GM23338 (cell line): ENCODE measurements at regions not wholly inside any gene's neighbourhood (a gene's known extent, or its start where the extent isn't known, plus 50 kb on each side); places are given as distances from the start of the nearest gene placed in this dataset.

Source experiments
- ATAC-seq: fragments of 200-7000 bp; cut with Tn5 transposase; 3 replicates; pipeline ENCODE4 v1.9.1; 2020
- DNase-seq: peaks from one replicate; pipeline ENCODE4 v3.0.0-alpha.2; 2015; ENCODE audit warnings: low spot score
- H2AFZ ChIP-seq: fragments of 200-600 bp; sonication (generic); 2 replicates; pipeline ENCODE4 v1.8.0; 2016; ENCODE audit warnings: antibody characterized with exemption, mild to moderate bottlenecking, moderate library complexity
- H3F3A ChIP-seq: fragments of 200-600 bp; sonication (generic); replicated peaks from 2 replicates; pipeline ENCODE4 v1.8.0; 2017; ENCODE audit warnings: antibody characterized with exemption, mixed run types, low read depth
- H3K27ac ChIP-seq: fragments of 200-600 bp; sonication (generic); 2 replicates; pipeline ENCODE4 v1.6.1; 2016; ENCODE audit warnings: low read depth
- H3K27me3 ChIP-seq: fragments of 200-600 bp; sonication (generic); 2 replicates; pipeline ENCODE4 v1.8.0; 2016; ENCODE audit warnings: mild to moderate bottlenecking, mixed run types, moderate library complexity; ENCODE audit not compliant: insufficient read depth
- H3K36me3 ChIP-seq: fragments of 200-600 bp; sonication (generic); 2 replicates; pipeline ENCODE4 v1.8.0; 2016; ENCODE audit warnings: mild to moderate bottlenecking; ENCODE audit not compliant: insufficient read depth
- H3K4me1 ChIP-seq: fragments of 200-600 bp; sonication (generic); 2 replicates; pipeline ENCODE4 v1.8.0; 2016; ENCODE audit warnings: mild to moderate bottlenecking, moderate library complexity; ENCODE audit not compliant: insufficient read depth
- H3K4me2 ChIP-seq: fragments of 200-600 bp; sonication (generic); 2 replicates; pipeline ENCODE4 v1.7.1; 2017; ENCODE audit warnings: mixed run types
- H3K4me3 ChIP-seq: fragments of 200-600 bp; sonication (generic); 2 replicates; pipeline ENCODE4 v1.6.1; 2016; ENCODE audit warnings: mixed run types
- H3K79me2 ChIP-seq: fragments of 200-600 bp; sonication (generic); replicated peaks from 2 replicates; pipeline ENCODE4 v1.8.0; 2017; ENCODE audit warnings: mild to moderate bottlenecking; ENCODE audit not compliant: insufficient read depth
- H3K9me2 ChIP-seq: fragments of 200-600 bp; sonication (generic); 2 replicates; pipeline ENCODE4 v1.8.0; 2017; ENCODE audit not compliant: insufficient read depth
- H4K20me1 ChIP-seq: fragments of 200-600 bp; sonication (generic); replicated peaks from 2 replicates; pipeline ENCODE4 v1.8.0; 2017; ENCODE audit warnings: mild to moderate bottlenecking; ENCODE audit not compliant: insufficient read depth
- H3K27ac Mint-ChIP-seq: 2 replicates; pipeline ENCODE4 v1.8.0; 2020; ENCODE audit warnings: inconsistent platforms, mild to moderate bottlenecking, moderate library complexity, mixed read lengths
- H3K27me3 Mint-ChIP-seq: 3 replicates; pipeline ENCODE4 v1.8.0; 2022; ENCODE audit warnings: low read depth, mild to moderate bottlenecking, moderate library complexity, mixed read lengths, inconsistent platforms; ENCODE audit not compliant: insufficient read depth, poor library complexity
- H3K36me3 Mint-ChIP-seq: 3 replicates; pipeline ENCODE4 v1.8.0; 2021; ENCODE audit warnings: low read depth, mild to moderate bottlenecking, inconsistent platforms, moderate library complexity, mixed read lengths
- H3K4me1 Mint-ChIP-seq: 3 replicates; pipeline ENCODE4 v1.8.0; 2020; ENCODE audit warnings: mild to moderate bottlenecking, inconsistent platforms, mixed read lengths
- H3K4me3 Mint-ChIP-seq: 3 replicates; pipeline ENCODE4 v1.8.0; 2021; ENCODE audit warnings: moderate library complexity, mild to moderate bottlenecking, inconsistent platforms, mixed read lengths
- H3K9me3 Mint-ChIP-seq: 3 replicates; pipeline ENCODE4 v1.8.0; 2020; ENCODE audit warnings: moderate library complexity, mild to moderate bottlenecking, inconsistent platforms, mixed read lengths
- CREB1 ChIP-seq: fragments of 250-450 bp; sonication (Bioruptor Pico); IDR thresholded peaks from 2 replicates; pipeline ENCODE4 v1.5.0; 2020; ENCODE audit warnings: low read depth, mild to moderate bottlenecking, moderate library complexity
- EZH2 ChIP-seq: fragments of 200-600 bp; sonication (generic); IDR thresholded peaks from one replicate; pipeline ENCODE4 v1.8.0; 2017; ENCODE audit warnings: antibody characterized with exemption, mild to moderate bottlenecking, low read depth; ENCODE audit not compliant: unreplicated experiment
- EZH2phosphoT487 ChIP-seq: fragments of 200-600 bp; sonication (generic); IDR thresholded peaks from one replicate; pipeline ENCODE4 v1.8.1; 2018; ENCODE audit warnings: antibody characterized with exemption; ENCODE audit not compliant: unreplicated experiment
- JUNB ChIP-seq: IDR thresholded peaks from one replicate; pipeline ENCODE4 v1.6.1; 2016; ENCODE audit warnings: antibody characterized with exemption; ENCODE audit not compliant: unreplicated experiment
- POLR2AphosphoS5 ChIP-seq: IDR thresholded peaks from 2 replicates; pipeline ENCODE4 v1.6.1; 2016; ENCODE audit warnings: antibody characterized with exemption, low read depth
- STAT1 ChIP-seq: IDR thresholded peaks from one replicate; pipeline ENCODE4 v1.6.1; 2016; ENCODE audit warnings: antibody characterized with exemption; ENCODE audit not compliant: unreplicated experiment
- TF ChIP-seq, protein P1 (sequence below): IDR thresholded peaks from one replicate; pipeline ENCODE4 v1.6.1; 2018; ENCODE audit warnings: antibody characterized with exemption; ENCODE audit not compliant: unreplicated experiment
- TF ChIP-seq, protein P2 (sequence below): IDR thresholded peaks from 2 replicates; pipeline ENCODE4 v1.6.1; 2016; ENCODE audit warnings: antibody characterized with exemption
- TF ChIP-seq, protein P3 (sequence below): fragments of 250-450 bp; sonication (Bioruptor Pico); IDR thresholded peaks from 2 replicates; pipeline ENCODE4 v1.5.0; 2020; ENCODE audit warnings: mild to moderate bottlenecking, moderate library complexity

DNA sequence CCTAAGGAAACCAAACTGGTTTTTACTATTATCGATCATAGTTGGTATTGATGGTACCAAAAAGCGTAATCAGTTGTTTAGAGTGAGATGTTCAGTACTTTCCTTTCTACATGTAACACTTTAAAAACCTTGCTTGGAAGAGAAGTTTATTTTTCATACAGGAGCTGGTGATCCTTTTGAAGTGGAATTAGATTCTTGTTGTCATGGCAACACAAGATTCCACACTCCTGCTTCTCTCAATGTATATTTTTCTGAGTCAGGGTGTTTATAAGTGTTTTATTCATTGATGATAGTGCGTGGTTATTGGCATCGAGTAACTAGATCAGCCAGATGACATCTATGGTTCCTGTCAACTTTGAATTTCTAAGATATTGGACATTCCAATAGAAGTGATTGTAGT, 181.1 kb upstream of the CHD1 start:
- H3F3A ChIP-seq, result no peaks in the 10 kb centered on the region
- no peak overlapping the region for H3K4me3 ChIP-seq
- no peaks in the 10 kb centered on the region for H3K36me3 Mint-ChIP-seq
- H3K27me3 ChIP-seq, result no peaks in the 10 kb centered on the region
- H4K20me1 ChIP-seq, result no peaks in the 10 kb centered on the region
- TF ChIP-seq STAT1 (no peak), EZH2 (no peak), EZH2phosphoT487 (no peak), CREB1 (CRISPR knock-in tag) (no peak), POLR2AphosphoS5 (no peak), JUNB (no peak)
- TF ChIP-seq, protein P1, sequence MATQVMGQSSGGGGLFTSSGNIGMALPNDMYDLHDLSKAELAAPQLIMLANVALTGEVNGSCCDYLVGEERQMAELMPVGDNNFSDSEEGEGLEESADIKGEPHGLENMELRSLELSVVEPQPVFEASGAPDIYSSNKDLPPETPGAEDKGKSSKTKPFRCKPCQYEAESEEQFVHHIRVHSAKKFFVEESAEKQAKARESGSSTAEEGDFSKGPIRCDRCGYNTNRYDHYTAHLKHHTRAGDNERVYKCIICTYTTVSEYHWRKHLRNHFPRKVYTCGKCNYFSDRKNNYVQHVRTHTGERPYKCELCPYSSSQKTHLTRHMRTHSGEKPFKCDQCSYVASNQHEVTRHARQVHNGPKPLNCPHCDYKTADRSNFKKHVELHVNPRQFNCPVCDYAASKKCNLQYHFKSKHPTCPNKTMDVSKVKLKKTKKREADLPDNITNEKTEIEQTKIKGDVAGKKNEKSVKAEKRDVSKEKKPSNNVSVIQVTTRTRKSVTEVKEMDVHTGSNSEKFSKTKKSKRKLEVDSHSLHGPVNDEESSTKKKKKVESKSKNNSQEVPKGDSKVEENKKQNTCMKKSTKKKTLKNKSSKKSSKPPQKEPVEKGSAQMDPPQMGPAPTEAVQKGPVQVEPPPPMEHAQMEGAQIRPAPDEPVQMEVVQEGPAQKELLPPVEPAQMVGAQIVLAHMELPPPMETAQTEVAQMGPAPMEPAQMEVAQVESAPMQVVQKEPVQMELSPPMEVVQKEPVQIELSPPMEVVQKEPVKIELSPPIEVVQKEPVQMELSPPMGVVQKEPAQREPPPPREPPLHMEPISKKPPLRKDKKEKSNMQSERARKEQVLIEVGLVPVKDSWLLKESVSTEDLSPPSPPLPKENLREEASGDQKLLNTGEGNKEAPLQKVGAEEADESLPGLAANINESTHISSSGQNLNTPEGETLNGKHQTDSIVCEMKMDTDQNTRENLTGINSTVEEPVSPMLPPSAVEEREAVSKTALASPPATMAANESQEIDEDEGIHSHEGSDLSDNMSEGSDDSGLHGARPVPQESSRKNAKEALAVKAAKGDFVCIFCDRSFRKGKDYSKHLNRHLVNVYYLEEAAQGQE, result no peak
- TF ChIP-seq, protein P2, sequence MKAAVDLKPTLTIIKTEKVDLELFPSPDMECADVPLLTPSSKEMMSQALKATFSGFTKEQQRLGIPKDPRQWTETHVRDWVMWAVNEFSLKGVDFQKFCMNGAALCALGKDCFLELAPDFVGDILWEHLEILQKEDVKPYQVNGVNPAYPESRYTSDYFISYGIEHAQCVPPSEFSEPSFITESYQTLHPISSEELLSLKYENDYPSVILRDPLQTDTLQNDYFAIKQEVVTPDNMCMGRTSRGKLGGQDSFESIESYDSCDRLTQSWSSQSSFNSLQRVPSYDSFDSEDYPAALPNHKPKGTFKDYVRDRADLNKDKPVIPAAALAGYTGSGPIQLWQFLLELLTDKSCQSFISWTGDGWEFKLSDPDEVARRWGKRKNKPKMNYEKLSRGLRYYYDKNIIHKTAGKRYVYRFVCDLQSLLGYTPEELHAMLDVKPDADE, result no peak
- TF ChIP-seq, protein P3, sequence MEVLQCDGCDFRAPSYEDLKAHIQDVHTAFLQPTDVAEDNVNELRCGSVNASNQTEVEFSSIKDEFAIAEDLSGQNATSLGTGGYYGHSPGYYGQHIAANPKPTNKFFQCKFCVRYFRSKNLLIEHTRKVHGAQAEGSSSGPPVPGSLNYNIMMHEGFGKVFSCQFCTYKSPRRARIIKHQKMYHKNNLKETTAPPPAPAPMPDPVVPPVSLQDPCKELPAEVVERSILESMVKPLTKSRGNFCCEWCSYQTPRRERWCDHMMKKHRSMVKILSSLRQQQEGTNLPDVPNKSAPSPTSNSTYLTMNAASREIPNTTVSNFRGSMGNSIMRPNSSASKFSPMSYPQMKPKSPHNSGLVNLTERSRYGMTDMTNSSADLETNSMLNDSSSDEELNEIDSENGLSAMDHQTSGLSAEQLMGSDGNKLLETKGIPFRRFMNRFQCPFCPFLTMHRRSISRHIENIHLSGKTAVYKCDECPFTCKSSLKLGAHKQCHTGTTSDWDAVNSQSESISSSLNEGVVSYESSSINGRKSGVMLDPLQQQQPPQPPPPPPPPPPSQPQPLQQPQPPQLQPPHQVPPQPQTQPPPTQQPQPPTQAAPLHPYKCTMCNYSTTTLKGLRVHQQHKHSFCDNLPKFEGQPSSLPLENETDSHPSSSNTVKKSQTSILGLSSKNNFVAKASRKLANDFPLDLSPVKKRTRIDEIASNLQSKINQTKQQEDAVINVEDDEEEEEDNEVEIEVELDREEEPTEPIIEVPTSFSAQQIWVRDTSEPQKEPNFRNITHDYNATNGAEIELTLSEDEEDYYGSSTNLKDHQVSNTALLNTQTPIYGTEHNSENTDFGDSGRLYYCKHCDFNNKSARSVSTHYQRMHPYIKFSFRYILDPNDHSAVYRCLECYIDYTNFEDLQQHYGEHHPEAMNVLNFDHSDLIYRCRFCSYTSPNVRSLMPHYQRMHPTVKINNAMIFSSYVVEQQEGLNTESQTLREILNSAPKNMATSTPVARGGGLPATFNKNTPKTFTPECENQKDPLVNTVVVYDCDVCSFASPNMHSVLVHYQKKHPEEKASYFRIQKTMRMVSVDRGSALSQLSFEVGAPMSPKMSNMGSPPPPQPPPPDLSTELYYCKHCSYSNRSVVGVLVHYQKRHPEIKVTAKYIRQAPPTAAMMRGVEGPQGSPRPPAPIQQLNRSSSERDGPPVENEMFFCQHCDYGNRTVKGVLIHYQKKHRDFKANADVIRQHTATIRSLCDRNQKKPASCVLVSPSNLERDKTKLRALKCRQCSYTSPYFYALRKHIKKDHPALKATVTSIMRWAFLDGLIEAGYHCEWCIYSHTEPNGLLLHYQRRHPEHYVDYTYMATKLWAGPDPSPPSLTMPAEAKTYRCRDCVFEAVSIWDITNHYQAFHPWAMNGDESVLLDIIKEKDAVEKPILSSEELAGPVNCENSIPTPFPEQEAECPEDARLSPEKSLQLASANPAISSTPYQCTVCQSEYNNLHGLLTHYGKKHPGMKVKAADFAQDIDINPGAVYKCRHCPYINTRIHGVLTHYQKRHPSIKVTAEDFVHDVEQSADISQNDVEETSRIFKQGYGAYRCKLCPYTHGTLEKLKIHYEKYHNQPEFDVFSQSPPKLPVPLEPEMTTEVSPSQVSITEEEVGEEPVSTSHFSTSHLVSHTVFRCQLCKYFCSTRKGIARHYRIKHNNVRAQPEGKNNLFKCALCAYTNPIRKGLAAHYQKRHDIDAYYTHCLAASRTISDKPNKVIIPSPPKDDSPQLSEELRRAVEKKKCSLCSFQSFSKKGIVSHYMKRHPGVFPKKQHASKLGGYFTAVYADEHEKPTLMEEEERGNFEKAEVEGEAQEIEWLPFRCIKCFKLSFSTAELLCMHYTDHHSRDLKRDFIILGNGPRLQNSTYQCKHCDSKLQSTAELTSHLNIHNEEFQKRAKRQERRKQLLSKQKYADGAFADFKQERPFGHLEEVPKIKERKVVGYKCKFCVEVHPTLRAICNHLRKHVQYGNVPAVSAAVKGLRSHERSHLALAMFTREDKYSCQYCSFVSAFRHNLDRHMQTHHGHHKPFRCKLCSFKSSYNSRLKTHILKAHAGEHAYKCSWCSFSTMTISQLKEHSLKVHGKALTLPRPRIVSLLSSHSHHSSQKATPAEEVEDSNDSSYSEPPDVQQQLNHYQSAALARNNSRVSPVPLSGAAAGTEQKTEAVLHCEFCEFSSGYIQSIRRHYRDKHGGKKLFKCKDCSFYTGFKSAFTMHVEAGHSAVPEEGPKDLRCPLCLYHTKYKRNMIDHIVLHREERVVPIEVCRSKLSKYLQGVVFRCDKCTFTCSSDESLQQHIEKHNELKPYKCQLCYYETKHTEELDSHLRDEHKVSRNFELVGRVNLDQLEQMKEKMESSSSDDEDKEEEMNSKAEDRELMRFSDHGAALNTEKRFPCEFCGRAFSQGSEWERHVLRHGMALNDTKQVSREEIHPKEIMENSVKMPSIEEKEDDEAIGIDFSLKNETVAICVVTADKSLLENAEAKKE (CRISPR knock-in tag), result no peak
- ATAC-seq, result no peak
- H3K4me2 ChIP-seq, result no peak overlapping the region
- no peak overlapping the region for H3K4me3 Mint-ChIP-seq
- H2AFZ ChIP-seq, result no peak overlapping the region
- no peaks in the 10 kb centered on the region for H3K4me1 Mint-ChIP-seq
- H3K4me1 ChIP-seq, result no peaks in the 10 kb centered on the region
- H3K79me2 ChIP-seq, result no peaks in the 10 kb centered on the region
- no peaks in the 10 kb centered on the region for H3K9me3 Mint-ChIP-seq
- H3K27ac Mint-ChIP-seq, result no peak overlapping the region
- H3K27ac ChIP-seq, result no peak overlapping the region
- no peaks in the 10 kb centered on the region for H3K27me3 Mint-ChIP-seq
- no peak for DNase-seq
- no peaks in the 10 kb centered on the region for H3K36me3 ChIP-seq
- no peaks in the 10 kb centered on the region for H3K9me2 ChIP-seq
